22Rv1 (cell line): ENCODE measurements at regions not wholly inside any gene's neighbourhood (a gene's known extent, or its start where the extent isn't known, plus 50 kb on each side); places are given as distances from the start of the nearest gene placed in this dataset.
"Not testable (repeated sequence)": the region's sequence is repeated elsewhere in the genome, so short reads cannot be mapped to it uniquely, and the experiment has no call there.

ENCODE experiments used
- H3K27ac ChIP-seq: fragments of 450-650 bp; 2 replicates; pipeline ENCODE4 v1.5.1; 2017
- CTCF ChIP-seq: fragments of 450-650 bp; IDR thresholded peaks from 2 replicates; pipeline ENCODE4 v1.5.1; 2017; ENCODE audit warnings: mild to moderate bottlenecking
- ZFX ChIP-seq: fragments of 450-650 bp; IDR thresholded peaks from 2 replicates; pipeline ENCODE4 v1.6.1; 2017; ENCODE audit warnings: antibody characterized with exemption, borderline replicate concordance

- H3K27ac ChIP-seq = no peak overlapping the region
- TF ChIP-seq CTCF = no peak
Observed at GRCh38 chr6:63022631-63023030, 188.6 kb upstream of the FKBP1C start.

- H3K27ac ChIP-seq = no peak overlapping the region
- no peak for TF ChIP-seq ZFX
- TF ChIP-seq CTCF = no peak
Observed at GRCh38 chr6:63023726-63024125, 187.5 kb upstream of the FKBP1C start.

DNA sequence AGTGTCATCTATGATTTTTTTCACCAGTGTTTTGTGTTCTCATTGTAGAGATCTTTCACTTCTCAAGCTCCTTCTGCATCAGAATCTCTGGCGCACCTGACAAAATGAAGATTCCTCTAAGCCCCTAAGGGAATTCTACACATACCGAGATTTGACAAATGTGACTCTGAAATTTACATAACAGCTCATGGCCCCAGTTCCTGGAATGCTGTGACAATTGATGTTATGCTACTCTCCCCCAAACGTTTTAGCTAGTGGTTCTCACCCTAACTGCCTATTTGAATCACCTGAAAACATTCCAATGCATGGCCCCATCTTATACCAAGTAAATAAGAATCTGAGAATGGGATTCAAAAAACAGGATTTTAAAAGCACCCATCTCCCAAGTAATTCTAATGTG is 162.1 kb upstream of the FKBP1C start:
- no peak overlapping the region for H3K27ac ChIP-seq
- TF ChIP-seq CTCF (no peak), ZFX (no peak)

DNA sequence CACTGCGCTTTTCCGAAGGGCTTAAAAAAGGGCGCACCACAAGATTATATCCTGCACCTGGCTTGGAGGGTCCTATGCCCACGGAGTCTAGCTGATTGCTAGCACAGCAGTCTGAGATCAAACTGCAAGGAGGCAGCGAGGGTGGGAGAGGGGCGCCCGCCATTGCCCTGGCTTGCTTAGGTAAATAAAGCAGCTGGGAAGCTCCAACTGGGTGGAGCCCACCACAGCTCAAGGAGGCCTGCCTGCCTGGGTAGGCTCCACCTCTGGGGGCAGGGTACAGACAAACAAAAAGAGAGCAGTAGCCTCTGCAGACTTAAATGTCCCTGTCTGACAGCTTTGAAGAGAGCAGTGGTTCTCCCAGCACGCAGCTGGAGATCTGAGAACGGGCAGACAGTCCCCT is 158.1 kb upstream of the FKBP1C start:
- H3K27ac ChIP-seq = not testable (repeated sequence)

GRCh38 chr6:63058601-63059000 is 152.7 kb upstream of the FKBP1C start:
- TF ChIP-seq ZFX (no peak), CTCF (no peak)
- no peak overlapping the region for H3K27ac ChIP-seq

DNA sequence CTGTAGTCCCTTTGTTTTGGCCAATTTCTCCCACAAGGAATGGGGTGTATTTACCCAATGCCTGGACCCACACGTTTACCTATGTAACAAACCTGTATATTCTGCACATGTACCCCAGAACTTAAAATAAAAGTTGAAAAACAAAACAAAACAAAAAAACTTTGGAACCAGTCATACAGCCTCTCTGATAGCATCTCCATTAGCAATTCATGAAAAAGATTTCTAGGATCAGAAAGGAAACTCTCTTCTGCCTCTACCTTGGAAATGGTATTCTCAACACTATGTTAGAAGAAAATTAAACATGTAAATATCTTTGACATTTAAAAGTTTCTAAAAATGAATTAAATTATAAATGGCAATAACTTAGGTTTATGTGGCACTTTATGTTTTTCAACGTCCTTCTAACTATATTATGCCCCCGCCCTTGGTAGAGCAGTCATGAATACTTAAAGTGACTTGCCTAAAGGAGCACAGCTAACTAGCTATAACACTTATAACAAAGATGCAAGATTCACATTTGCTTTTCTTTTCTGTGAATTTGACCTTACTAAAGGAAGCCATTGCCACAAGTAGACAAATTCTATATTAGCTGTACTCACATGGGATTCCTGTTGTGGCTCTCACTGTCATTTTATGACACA is 147.5 kb upstream of the FKBP1C start:
- TF ChIP-seq CTCF = no peak
- TF ChIP-seq ZFX = no peak
- no peak overlapping the region for H3K27ac ChIP-seq

DNA sequence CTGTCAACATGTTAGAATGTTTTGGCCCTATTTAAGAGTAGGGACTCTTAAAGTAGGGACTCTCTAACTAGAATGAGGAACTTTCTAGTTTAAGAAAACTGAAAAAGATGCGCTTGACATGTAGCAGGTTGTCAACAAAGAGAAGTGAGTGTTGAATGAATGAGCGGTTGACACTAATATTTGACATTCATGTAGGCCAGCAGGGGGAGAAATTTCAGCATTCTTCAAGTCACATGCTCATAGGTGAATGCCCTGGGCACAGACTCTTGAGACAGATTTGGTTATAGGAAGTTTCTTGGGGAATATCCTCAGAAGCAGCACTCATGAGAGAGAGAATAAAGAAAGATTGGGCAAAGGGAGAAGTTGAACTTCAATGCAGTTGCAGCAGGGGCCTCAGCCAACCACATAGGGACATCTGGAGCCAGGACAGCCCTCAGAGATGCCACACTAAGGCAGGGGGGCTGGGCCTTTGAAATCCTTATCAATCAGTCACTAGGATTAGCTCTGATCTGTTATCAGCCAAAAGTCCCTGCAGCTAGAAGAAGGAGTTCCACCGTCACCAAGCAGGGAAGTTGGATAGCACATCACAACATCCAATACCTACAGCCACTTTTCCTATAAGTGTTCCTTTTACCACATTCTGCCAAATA is 145.1 kb upstream of the FKBP1C start:
- peak; percentile 64 for TF ChIP-seq CTCF
- TF ChIP-seq ZFX = no peak
- no peak overlapping the region for H3K27ac ChIP-seq

DNA sequence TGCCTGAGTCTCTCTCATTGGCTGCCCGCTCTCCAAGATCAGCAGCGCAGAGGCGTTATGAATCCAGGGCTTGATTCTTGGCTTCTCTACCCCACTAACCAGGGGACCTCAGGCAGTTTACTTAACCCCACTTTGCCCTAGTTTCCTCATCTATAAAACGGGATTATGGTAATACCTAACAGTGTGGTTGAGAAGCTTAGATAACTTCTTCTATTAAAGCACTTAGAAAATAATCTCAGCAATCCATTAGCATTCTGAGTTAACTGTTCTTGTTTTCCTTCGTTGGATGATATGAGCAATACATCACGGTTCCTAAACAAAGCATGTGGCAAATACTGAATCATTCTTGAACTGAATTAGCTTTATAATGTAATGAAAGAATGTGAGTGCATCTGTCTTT is 116.3 kb upstream of the FKBP1C start:
- H3K27ac ChIP-seq = no peak overlapping the region
- TF ChIP-seq CTCF (no peak), ZFX (no peak)
